Jurkat, Clone E6-1 (cell line): ENCODE measurements at regions not wholly inside any gene's neighbourhood (a gene's known extent, or its start where the extent isn't known, plus 50 kb on each side); places are given as distances from the start of the nearest gene placed in this dataset.

Source experiments
- DNase-seq: peaks from one replicate; pipeline ENCODE4 v3.0.0-alpha.2; 2011; ENCODE audit warnings: low read depth, low spot score
- H3K4me3 ChIP-seq: 2 replicates; pipeline ENCODE4 v1.5.1; 2011; ENCODE audit warnings: mild to moderate bottlenecking, low read length, control low read depth, moderate library complexity

GRCh38 chr6:25058441-25058840 is 122.7 kb upstream of the RIPOR2 start:
- DNase-seq: no peak
- H3K4me3 ChIP-seq: no peak overlapping the region

GRCh38 chr6:25058941-25059340 is 123.2 kb upstream of the RIPOR2 start:
- DNase-seq: no peak
- no peak overlapping the region for H3K4me3 ChIP-seq

GRCh38 chr6:25060522-25060921 is 124.8 kb upstream of the RIPOR2 start:
- no peak for DNase-seq
- no peak overlapping the region for H3K4me3 ChIP-seq

GRCh38 chr6:25061289-25061936 is 125.7 kb upstream of the RIPOR2 start:
- no peak overlapping the region for H3K4me3 ChIP-seq
- DNase-seq: no peak

GRCh38 chr6:25062070-25062811 is 126.5 kb upstream of the RIPOR2 start:
- H3K4me3 ChIP-seq: no peak overlapping the region
- no peak for DNase-seq

GRCh38 chr6:25064006-25064405 is 128.2 kb upstream of the RIPOR2 start:
- H3K4me3 ChIP-seq: no peak overlapping the region
- DNase-seq: no peak

- H3K4me3 ChIP-seq: no peak overlapping the region
- no peak for DNase-seq
Observed at GRCh38 chr6:25065666-25066065, 129.9 kb upstream of the RIPOR2 start.

- no peak overlapping the region for H3K4me3 ChIP-seq
- DNase-seq: no peak
Observed at GRCh38 chr6:25066593-25066992, 130.8 kb upstream of the RIPOR2 start.

GRCh38 chr6:25068866-25069265 is 133.1 kb upstream of the RIPOR2 start:
- no peak for DNase-seq
- H3K4me3 ChIP-seq: no peak overlapping the region

GRCh38 chr6:25070547-25071366 is 135.0 kb upstream of the RIPOR2 start:
- peak; percentile 94 for DNase-seq
- H3K4me3 ChIP-seq: peak overlapping the region; percentile 41

GRCh38 chr6:25078141-25078540 is 142.4 kb upstream of the RIPOR2 start:
- DNase-seq: no peak
- H3K4me3 ChIP-seq: no peak overlapping the region

- H3K4me3 ChIP-seq: no peak overlapping the region
- no peak for DNase-seq
Observed at GRCh38 chr6:25083784-25084507, 148.2 kb upstream of the RIPOR2 start.

- DNase-seq: no peak
Observed at GRCh38 chr6:25084508-25084833, 148.7 kb upstream of the RIPOR2 start.

GRCh38 chr6:25085756-25086155 is 150.0 kb upstream of the RIPOR2 start:
- peak; percentile 56 for DNase-seq
- H3K4me3 ChIP-seq: no peak overlapping the region

More at GRCh38 chr6:25084508-25084833, 148.7 kb upstream of the RIPOR2 start:
- no peak overlapping the region for H3K4me3 ChIP-seq

GRCh38 chr6:25086500-25087091 is 150.8 kb upstream of the RIPOR2 start:
- no peak for DNase-seq
- H3K4me3 ChIP-seq: no peak overlapping the region

- DNase-seq: no peak
- no peak overlapping the region for H3K4me3 ChIP-seq
Observed at GRCh38 chr6:25088513-25088912, 152.8 kb upstream of the RIPOR2 start.

GRCh38 chr6:25089442-25089841 is 153.7 kb upstream of the RIPOR2 start:
- H3K4me3 ChIP-seq: no peak overlapping the region
- no peak for DNase-seq

- no peak overlapping the region for H3K4me3 ChIP-seq
- no peak for DNase-seq
Observed at GRCh38 chr6:25094726-25095125, 159.0 kb upstream of the RIPOR2 start.

- no peak overlapping the region for H3K4me3 ChIP-seq
- no peak for DNase-seq
Observed at GRCh38 chr6:25100288-25100687, 164.5 kb upstream of the RIPOR2 start.
